Fibroblast of lung (primary cell): ENCODE measurements at regions not wholly inside any gene's neighbourhood (a gene's known extent, or its start where the extent isn't known, plus 50 kb on each side); places are given as distances from the start of the nearest gene placed in this dataset.
A peak's percentile ranks its signal among the peaks of the same experiment; 100 is the strongest.

Experiments
- DNase-seq, 2 donors: peaks; one replicate each; pipeline versions ENCODE4 v3.0.0 to v3.0.0-alpha.2; 2010; ENCODE audit warnings: low read depth in 2 of 2
- H2AFZ ChIP-seq: 2 replicates; pipeline ENCODE4 v1.5.1; 2012; ENCODE audit warnings: low read length, control low read depth, inconsistent platforms
- H3K27ac ChIP-seq: 2 replicates; pipeline ENCODE4 v1.5.1; 2011; ENCODE audit warnings: low read length, control low read depth; ENCODE audit not compliant: insufficient read depth
- H3K27me3 ChIP-seq: 2 replicates; pipeline ENCODE4 v1.5.1; 2011; ENCODE audit warnings: mild to moderate bottlenecking, low read length; ENCODE audit not compliant: control insufficient read depth, insufficient read depth
- H3K36me3 ChIP-seq: 2 replicates; pipeline ENCODE4 v1.5.1; 2011; ENCODE audit warnings: low read length; ENCODE audit not compliant: control insufficient read depth, insufficient read depth
- H3K4me1 ChIP-seq: 2 replicates; pipeline ENCODE4 v1.5.1; 2011; ENCODE audit warnings: low read length; ENCODE audit not compliant: control insufficient read depth, insufficient read depth; ENCODE audit errors: extremely low read depth
- H3K4me2 ChIP-seq: 2 replicates; pipeline ENCODE4 v1.5.1; 2011; ENCODE audit warnings: low read length, control low read depth; ENCODE audit not compliant: insufficient read depth; ENCODE audit errors: extremely low read depth
- H3K4me3 ChIP-seq, 4 experiments: fragments of 200-600 bp in 1 of 4; sonication (generic) in 1 of 4; replicated peaks in 1 of 4; 2 replicates each; pipeline ENCODE4 v1.5.1; 2011 to 2016; ENCODE audit warnings: low read length in 4 of 4, low read depth in 3 of 4, mild to moderate bottlenecking in 3 of 4, control low read depth in 2 of 4, inconsistent platforms in 1 of 4, mixed read lengths in 1 of 4; ENCODE audit not compliant: insufficient read depth in 1 of 4; ENCODE audit errors: control extremely low read depth in 1 of 4
- H3K79me2 ChIP-seq: 2 replicates; pipeline ENCODE4 v1.5.1; 2012; ENCODE audit warnings: mild to moderate bottlenecking, low read length, inconsistent platforms; ENCODE audit not compliant: control insufficient read depth, insufficient read depth
- H3K9ac ChIP-seq: 2 replicates; pipeline ENCODE4 v1.5.1; 2011; ENCODE audit warnings: mild to moderate bottlenecking, low read length, control low read depth; ENCODE audit not compliant: insufficient read depth
- H3K9me3 ChIP-seq: 2 replicates; pipeline ENCODE4 v1.5.1; 2012; ENCODE audit warnings: low read depth, low read length; ENCODE audit not compliant: control insufficient read depth, insufficient read depth
- H4K20me1 ChIP-seq: 2 replicates; pipeline ENCODE4 v1.5.1; 2011; ENCODE audit warnings: low read length; ENCODE audit not compliant: control insufficient read depth, insufficient read depth; ENCODE audit errors: extremely low read depth
- CTCF ChIP-seq, 2 donors: IDR thresholded peaks in 1 of 2; conservative IDR thresholded peaks in 1 of 2; 1 replicate in 1 of 2; 2 replicates in 1 of 2; pipeline ENCODE4 v1.5.1; 2011 to 2012; ENCODE audit warnings: low read length in 2 of 2, control low read depth in 1 of 2, inconsistent platforms in 1 of 2, low read depth in 1 of 2, mild to moderate bottlenecking in 1 of 2
- EZH2 ChIP-seq: IDR thresholded peaks from 2 replicates; pipeline ENCODE4 v1.5.1; 2012; ENCODE audit warnings: low read length, control low read depth, mild to moderate bottlenecking; ENCODE audit errors: missing control alignments

- no peaks in the 10 kb centered on the region for H3K36me3 ChIP-seq
- TF ChIP-seq CTCF (conservative IDR thresholded peaks at IDR 0.05 in 1 of 2, IDR thresholded peaks at IDR 0.05 in 1 of 2; ENCODE audit: low read depth in 1 of 2, low read length in 2 of 2) (no peak), EZH2 (no peak)
- no peaks in the 10 kb centered on the region for H3K9me3 ChIP-seq
- H3K4me2 ChIP-seq: peak overlapping the region; percentile 49
- H3K27ac ChIP-seq: no peak overlapping the region
- no peak overlapping the region for H3K4me3 ChIP-seq
- H3K4me1 ChIP-seq: peaks cover 2% of the 10 kb centered on the region
- no peaks in the 10 kb centered on the region for H3K27me3 ChIP-seq
- no peak overlapping the region for H2AFZ ChIP-seq
- H3K79me2 ChIP-seq: no peaks in the 10 kb centered on the region
- no peak overlapping the region for H3K9ac ChIP-seq
- H4K20me1 ChIP-seq: no peaks in the 10 kb centered on the region
- peak in 1 of 2 donors; percentile 53 for DNase-seq
These were observed 441.9 kb upstream of the MGAT4C start for GRCh38 chr12:86697916-86698640.

GRCh38 chr12:86683568-86684304 lies 427.5 kb upstream of the MGAT4C start:
- Histone ChIP-seq H3K9ac (no peak overlapping the region), H4K20me1 (no peaks in the 10 kb centered on the region), H3K9me3 (no peaks in the 10 kb centered on the region), H3K27me3 (no peaks in the 10 kb centered on the region), H3K4me3 (no peak overlapping the region), H3K4me1 (no peaks in the 10 kb centered on the region), H2AFZ (no peak overlapping the region), H3K27ac (no peak overlapping the region), H3K4me2 (no peak overlapping the region), H3K79me2 (no peaks in the 10 kb centered on the region), H3K36me3 (no peaks in the 10 kb centered on the region)
- peak; percentile 62 to 70 for DNase-seq
- TF ChIP-seq CTCF (conservative IDR thresholded peaks at IDR 0.05 in 1 of 2, IDR thresholded peaks at IDR 0.05 in 1 of 2; ENCODE audit: low read depth in 1 of 2, low read length in 2 of 2): no peak

- Histone ChIP-seq H3K4me1 (no peaks in the 10 kb centered on the region), H2AFZ (no peak overlapping the region), H3K79me2 (no peaks in the 10 kb centered on the region), H3K9ac (no peak overlapping the region), H3K4me3 (no peak overlapping the region), H3K27ac (no peak overlapping the region), H3K27me3 (no peaks in the 10 kb centered on the region), H3K36me3 (no peaks in the 10 kb centered on the region), H3K4me2 (no peak overlapping the region), H4K20me1 (no peaks in the 10 kb centered on the region), H3K9me3 (no peaks in the 10 kb centered on the region)
- no peak for DNase-seq
- TF ChIP-seq EZH2: no peak
- no peak for TF ChIP-seq CTCF (conservative IDR thresholded peaks at IDR 0.05 in 1 of 2, IDR thresholded peaks at IDR 0.05 in 1 of 2; ENCODE audit: low read depth in 1 of 2, low read length in 2 of 2)
These were observed 424.9 kb upstream of the MGAT4C start for GRCh38 chr12:86681060-86681459.
